HG03558 (cell line): ENCODE measurements at regions not wholly inside any gene's neighbourhood (a gene's known extent, or its start where the extent isn't known, plus 50 kb on each side); places are given as distances from the start of the nearest gene placed in this dataset.
"Not testable (repeated sequence)": the region's sequence is repeated elsewhere in the genome, so short reads cannot be mapped to it uniquely, and the experiment has no call there.

Source experiments
- ATAC-seq: cut with Tn5 transposase; IDR thresholded peaks from one replicate; pipeline ENCODE4 v1.9.1; 2021; ENCODE audit warnings: moderate number of reproducible peaks; ENCODE audit not compliant: unreplicated experiment; ENCODE audit errors: extremely low read depth

DNA sequence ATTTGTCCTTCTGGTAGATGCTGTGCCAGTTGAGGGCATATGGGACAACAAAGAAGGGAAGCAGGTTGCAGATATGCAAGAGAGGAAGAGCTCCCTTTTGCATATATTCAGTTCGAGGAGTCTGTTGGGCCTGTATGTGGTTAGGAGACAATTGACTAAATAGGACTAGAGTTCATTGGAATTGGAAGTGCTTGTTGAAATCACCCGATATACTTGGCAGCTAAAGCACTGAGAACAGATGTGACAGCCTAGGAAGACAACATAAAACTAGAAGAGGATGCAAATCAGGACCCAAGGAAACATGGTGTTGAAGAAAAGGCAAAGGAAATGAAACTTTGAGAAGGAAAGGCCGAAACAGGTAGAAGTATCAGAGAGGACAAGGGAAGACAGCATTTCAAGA is 215.2 kb upstream of the P2RY1 start:
- ATAC-seq: no peak

DNA sequence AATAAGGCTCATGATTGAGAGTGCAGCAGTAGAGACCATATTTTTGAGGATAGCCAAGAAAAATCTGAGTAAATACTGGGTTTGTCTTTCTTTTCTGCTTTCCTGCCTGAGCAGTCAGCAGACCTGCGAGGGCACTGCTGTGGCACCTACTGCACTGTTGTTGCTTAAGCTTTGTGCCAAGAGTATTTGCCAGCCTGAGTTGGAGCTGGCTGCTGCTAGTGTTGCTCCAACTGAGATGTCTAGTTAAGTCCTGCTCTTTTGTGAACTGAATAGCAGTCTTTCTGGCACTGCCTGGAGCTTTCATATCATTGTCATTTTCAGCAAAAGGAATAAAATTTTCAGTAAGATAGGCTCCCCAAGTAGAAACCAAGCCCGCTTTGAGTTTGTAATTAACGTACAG is 214.5 kb upstream of the P2RY1 start:
- no peak for ATAC-seq

DNA sequence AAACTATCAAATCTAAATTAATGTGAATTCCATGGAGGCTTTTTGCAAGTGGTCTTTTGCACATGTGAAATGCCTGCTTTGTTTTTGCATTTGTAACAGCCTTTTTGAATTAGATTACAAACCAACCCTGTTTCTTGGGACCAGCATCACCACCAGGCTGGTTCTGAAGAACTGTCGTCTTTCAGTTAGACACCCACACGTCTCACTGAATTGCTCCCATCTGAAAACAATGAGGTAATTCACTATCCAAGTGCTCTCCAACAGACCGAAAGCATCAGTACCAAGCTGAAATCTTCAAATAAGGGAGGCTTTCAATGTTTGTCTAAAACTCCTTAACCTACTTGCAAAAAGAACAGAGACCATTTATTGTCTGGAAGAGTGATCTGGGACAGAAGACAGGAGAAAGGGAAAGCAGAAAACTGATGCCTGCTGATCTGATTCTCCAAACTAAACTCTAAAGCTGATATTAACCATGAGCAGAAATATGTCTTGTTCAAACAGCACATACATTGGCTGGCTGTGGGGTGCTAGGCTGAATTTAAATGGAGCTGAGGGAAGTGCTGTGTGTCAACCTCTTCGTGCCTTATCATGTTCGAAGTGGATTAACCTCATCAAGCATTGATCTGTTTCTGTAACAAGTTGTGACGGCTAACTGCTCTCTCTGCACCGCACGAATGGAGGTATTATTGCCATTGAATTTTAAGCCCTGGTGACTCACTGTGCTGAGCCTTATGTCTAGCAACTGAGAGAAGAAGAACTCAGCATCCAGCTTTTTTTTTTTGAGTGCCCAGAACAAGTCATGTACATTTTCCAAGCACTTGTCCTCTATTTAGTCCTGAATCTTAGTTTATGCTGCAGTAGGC is 213.7 kb upstream of the P2RY1 start:
- ATAC-seq: no peak

DNA sequence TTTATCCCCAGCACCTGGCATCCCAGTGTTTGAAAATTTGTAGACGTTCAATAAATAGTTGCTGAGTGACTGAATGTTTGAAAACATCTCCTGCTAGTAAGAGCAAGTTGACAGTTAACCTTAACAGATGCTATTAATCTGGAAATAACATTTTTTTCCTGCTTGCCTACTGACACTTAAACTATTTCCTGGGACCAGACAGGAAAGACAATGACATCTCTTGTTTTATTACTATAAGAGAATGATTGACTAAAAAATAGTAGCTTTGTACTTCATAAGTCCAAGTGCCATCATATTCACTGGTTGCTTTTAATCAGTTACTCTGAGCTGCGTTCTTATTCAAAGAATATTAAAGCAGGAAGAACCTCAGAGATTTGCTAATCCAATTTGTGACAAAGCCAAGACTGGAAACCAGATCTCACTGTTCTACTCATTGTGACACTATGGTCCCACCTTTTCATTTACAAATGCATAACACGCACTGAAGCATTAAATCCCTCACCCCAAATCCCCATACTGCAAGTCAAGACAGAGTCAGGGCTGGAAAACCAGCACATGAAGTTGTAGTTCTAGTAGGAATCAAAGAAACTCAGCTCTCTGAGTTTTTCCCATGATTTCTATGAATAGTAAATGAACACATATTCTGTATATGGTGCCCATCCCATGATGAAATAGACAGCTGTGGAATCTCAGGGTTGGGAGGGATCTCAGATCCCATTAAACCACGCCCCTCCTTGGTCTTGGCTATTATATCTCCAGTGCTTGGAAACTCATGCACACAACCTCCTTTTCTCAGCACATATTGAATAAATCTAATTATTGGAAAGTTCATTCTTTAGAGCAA is 212.7 kb upstream of the P2RY1 start:
- no peak for ATAC-seq

DNA sequence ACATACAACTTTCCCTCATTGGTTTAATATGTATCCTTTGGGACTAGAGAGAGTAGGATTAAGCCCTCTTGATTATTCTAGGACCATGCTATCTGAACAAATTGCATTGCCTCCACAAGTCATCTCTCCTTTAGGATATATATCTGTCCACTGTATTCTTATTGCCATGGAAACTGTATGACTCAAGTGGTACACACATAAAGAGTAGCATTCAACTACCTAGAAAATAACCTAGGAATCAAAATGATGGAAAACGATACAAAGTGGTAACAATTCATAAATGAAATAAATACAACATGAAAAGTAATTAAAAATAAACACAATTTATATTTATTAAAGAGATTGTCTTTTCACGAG is 212.1 kb upstream of the P2RY1 start:
- ATAC-seq: no peak

DNA sequence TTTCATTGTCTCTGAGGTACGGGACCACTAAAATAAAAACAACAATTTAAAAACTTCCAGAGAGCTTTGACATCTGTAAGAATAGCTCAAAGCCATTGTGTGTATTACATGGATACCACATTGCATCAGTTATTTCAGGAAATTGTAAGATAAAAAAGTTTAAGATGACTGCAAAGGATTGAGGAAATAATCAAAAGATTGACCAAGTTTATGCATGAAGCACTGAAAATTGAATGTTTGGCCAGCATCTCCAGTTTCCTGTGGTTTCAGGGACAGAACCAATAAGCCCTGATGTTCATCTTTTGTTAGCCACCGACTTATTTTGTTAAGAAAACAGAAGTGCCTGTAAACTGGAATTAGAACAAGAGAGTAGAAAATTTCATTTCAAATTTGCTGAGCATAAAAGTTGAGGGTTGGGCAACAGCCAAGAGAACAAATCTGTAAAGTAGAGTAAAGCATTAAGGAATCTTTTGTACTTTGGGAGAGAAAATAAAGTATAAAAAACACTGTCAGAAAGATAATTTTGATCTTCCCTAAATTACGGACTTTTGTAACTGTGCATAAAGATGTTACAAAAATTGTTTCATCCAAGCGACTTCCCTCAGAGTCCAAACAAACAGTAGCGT is 211.5 kb upstream of the P2RY1 start:
- ATAC-seq: no peak

DNA sequence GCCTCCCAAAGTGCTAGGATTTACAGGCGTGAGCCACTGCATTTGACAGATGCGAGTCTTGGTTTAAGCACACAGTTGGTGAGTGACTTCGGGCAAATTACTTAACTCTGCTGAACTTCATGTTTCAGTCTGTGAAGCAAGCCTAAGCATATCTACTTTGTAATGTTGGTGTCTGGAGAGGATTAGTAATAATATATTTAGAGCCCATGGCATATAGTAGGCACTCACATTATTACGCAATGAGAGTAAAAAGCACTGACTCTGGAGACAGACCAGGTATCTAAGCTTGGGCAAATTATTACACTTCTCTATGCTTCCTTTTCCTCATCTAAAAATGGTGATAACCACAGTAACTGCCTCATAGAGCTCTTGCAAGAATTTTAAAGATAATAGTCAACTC is 208.7 kb upstream of the P2RY1 start:
- ATAC-seq: no peak

DNA sequence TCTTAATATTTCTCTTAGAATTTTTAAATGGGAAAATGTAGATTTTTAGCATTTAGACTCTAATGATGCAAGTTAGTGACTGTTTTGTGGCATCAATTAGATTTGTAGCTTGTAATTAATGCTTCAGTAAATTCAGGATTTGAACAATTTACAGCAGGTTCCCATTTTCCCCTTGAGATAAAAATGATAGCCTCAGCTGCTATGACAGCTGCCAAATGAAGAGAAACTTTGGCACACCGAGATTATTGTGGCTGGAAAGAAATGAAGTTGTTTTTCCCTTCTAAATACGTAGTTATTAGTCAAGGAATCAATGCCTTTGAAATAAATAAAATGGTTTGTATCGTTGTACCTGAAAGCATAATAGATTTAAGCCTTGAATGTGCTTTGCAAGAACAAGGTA is 206.4 kb upstream of the P2RY1 start:
- no peak for ATAC-seq

DNA sequence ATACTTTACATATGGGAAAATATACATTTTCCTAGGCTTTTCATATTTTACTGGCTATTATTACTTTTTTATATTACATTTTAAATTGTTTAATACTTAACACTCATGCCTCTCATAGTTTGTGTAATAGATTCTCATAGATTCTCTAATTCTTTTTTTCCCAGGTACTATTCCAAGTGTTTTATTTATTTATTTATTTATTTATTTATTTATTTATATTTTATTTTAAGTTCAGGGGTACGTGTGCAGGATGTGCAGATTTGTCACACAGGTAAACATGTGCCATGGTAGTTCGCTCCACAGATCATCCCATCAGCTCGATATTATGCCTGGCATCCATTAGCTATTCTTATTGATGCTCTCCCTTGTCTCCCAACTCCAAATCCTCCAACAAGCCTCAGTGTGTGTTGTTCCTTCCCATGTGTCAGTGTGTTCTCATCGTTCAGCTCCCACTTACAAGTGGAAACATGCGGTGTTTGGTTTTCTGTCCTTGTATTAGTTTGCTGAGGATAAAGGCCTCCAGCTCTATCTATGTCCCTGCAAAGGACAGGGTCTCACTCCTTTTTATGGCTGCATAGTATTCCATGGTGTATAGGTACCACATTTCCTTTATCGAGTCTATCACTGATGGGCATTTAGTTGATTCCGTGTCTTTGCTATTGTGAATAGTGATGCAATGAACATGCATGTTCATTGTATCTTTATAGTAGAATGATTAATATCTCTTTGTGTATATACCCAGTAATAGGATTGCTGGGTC is 205.4 kb upstream of the P2RY1 start:
- no peak for ATAC-seq

DNA sequence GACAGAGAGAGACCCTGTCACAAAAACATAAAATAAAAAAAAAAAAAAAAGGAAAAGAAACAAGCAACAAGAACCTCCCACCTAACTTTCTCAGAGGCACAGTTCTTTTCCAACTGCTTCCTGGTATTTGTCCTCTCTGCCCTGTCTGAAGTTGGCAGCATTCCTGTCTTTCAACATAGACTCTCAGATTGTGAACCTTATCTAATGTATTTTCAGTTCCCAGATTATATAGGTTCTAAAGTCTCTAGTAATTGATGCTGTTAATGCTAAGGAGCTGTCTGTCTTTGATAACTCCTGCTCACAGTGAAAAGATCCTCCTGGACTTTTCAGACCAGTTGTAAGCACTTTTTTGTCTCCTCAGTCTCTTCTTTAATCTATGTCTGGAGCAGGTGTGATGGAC is 199.5 kb upstream of the P2RY1 start:
- no peak for ATAC-seq

DNA sequence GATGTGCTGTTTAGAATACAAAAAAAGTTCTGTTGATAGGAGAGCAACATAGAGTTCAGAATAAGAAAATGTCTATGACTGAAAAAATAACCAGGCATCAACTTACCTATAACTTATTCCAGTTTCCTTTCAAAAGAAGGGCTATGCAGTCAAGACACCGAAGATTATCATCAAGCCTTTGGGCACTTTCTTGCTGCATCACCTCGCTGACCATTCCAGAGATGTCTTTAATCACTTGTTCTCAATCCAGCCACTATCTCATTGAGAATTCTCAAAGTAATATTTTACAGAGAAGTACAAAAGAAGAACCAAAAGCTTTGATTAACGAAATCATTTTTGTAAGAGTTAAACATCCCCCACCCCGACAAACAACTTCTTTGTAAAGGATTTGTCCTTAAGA is 198.3 kb upstream of the P2RY1 start:
- ATAC-seq: no peak

DNA sequence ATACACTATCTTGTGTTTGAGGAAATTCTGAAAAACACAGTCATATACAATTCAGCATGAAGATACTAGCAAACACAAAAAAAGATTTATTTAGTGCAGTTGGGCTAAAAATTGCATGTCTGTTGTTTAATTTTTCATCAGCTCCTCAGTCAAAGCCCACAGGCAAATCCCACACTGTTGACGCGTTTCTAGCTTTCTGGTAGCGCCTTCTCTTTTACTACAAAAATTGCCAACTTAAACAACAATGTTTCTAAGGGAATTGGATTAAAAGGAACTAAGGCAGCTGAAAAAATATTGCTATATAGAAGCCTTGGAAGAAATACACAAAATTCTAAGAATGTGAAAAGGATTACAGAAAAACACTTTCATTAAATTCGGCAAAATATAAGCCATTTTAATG is 196.7 kb upstream of the P2RY1 start:
- no peak for ATAC-seq

DNA sequence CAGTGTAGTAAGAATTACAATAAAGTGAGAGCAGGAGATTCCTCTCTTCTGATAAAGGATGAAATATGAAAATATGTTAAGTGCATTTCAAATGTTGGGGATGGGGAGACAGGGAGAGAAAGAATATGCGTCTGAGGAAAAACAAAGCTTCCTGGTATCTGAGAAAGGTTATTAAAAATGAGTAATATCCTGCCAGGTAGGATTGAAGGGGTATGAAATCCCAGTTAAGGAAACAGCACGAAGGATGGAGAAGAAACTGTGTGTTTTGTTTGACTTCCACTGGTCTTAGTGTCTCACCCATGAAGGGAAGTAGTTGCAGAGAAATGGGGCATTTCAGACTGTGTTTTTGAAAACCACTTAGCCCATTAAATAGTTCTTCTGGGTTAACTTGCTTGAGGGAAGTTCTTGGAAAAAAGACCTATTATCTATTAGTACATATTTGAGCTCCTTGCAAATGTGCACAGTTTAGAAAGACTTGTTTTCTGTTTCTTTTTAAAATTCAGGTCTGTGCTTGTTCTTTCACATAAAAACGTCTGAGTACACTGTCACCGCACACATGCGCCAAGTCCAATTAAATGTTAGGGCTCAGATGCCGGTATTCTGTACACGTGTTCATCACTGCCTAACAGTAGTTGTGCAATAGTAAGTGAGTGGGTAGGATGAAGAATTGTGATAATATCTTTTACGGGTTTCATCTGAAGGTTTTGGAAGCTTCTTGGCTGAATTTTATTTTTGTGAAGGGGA is 196.1 kb upstream of the P2RY1 start:
- ATAC-seq: no peak

DNA sequence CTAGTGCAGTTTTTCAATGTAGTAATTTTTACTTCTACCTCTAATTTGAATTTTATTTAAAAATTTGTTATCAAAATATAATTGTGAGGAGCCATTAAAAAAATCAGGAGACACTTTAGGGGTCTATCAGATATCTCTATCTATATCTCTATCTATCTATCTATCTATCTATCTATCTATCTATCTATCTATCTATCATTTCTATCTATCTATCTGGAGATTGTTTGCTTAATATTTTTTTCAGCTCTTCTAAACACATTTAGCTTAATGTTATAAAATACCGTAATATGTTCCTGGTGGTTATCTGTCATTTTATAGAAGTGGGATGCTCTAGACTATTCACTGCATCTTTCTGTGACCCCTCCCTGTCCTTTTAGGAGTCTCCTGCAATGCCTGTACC is 193.7 kb upstream of the P2RY1 start:
- ATAC-seq: no peak

DNA sequence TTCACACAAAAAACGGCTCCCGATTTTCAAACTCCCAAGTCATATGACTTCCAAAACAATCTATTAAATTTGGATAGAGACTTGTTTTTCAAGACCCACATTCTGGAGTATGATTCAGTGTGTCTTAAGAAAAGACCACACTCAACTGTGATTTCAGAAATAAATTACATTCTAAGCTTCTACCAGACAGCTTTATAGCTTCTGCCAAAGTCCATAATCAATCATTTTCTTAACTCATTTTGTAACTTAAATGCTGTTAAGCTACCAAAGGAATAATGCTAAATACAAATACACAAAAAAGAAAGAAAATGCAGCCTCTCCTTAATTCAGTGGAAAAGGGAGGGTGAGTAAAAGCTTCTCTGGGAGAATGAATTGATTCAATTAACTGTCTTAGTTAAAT is 192.3 kb upstream of the P2RY1 start:
- no peak for ATAC-seq

DNA sequence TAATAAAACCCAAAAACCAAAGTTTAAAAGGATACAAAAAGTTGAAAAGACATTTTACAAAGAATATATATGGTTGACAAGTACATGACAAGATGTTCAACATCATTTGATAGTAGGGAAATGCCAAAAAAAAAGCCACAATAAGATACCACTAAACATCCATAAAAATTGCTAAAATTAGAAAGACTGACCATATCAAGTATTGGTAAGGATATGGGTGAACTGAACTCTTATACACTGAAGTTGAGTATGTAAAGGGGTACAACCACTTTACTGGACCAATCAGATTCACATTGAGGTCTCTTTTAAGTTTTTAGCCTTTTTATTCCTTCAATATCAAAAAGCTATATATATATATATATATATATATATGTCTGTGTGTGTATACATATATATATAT is 190.5 kb upstream of the P2RY1 start:
- ATAC-seq: no peak

DNA sequence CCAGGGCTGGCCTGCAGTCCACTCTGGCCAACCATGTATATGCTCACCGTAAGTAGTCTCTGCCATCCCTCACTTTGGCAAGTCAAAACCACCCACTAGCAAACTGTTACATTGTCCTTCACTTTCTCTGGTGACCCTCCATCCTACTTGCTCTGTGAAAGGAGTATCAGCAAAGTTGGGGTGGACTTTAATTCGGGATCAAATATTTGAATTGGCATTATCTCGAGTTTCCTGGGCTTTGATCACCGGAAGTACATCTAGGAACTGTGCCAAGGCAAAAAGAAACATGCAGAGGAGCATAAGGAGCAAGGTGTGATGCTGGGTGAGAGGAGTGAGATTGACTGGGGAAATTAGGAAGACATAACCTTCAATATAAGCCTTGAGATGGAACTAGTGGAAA is 188.9 kb upstream of the P2RY1 start:
- ATAC-seq: no peak

DNA sequence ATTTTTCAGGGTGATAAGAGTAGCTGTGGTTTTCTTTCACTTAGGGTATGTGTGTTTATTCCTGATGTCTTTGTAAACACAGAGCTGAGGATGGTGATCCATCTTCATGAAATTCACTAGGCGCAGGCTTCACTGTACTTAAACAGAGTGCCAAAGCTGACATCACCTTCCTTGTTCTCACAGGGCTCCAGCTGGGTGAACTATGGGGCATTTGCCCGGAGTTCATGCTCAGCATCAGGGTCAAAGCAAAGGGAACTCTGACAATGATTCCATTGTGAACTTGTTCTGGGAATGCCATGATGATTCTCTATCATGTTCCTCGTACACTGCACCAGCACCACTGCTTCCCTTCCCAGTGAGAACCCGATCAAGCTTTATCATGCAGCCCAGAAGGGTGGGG is 184.8 kb upstream of the P2RY1 start:
- ATAC-seq: no peak

DNA sequence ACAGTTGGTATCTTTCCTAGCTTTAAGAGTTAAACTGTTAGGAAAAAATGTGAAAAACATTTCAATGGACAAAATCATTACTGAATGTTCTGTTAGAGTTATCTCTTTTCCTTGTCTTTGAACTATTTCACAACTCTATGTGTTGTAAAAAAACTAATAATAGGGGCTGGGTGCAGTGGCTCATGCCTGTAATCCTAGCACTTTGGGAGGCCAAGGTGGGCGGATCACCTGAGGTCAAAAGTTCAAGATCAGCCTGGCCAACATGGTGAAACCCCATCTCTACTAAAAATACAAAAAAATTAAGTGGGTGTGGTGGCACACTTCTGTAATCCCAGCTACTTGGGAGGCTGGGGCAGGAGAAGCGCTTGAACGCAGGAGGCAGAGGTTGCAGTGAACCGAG is 184.0 kb upstream of the P2RY1 start:
- not testable (repeated sequence) for ATAC-seq
